ENCODE measurements at regions not wholly inside any gene's neighbourhood (a gene's known extent, or its start where the extent isn't known, plus 50 kb on each side); places are given as distances from the start of the nearest gene placed in this dataset.

DNA sequence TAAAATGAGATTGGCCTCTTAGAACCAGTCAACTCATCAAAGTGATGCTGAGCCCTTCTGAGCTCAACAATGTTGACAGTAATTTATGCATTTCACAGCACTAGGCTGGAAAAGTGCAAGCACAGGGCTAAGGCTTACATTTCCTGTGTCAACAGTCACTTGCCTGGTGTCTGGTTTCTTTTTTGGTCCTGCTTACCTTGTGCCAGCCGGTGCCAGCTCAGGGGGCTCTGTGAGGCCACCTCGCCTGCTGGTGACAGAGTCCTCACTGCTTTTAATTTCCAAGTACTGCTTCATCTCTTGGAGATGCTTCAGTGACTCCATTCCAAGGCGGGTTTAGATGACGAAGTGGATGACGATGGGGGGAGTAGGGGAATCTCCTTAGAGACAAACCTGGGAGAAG lies 53.1 kb upstream of the KCNA1 start:
- TF ChIP-seq, protein P1, sequence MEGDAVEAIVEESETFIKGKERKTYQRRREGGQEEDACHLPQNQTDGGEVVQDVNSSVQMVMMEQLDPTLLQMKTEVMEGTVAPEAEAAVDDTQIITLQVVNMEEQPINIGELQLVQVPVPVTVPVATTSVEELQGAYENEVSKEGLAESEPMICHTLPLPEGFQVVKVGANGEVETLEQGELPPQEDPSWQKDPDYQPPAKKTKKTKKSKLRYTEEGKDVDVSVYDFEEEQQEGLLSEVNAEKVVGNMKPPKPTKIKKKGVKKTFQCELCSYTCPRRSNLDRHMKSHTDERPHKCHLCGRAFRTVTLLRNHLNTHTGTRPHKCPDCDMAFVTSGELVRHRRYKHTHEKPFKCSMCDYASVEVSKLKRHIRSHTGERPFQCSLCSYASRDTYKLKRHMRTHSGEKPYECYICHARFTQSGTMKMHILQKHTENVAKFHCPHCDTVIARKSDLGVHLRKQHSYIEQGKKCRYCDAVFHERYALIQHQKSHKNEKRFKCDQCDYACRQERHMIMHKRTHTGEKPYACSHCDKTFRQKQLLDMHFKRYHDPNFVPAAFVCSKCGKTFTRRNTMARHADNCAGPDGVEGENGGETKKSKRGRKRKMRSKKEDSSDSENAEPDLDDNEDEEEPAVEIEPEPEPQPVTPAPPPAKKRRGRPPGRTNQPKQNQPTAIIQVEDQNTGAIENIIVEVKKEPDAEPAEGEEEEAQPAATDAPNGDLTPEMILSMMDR (IDR thresholded peaks at IDR 0.05; ENCODE audit: insufficient read depth, low read depth, low read length, missing control alignments) = no peak
- peak; percentile 18 for DNase-seq (ENCODE audit: low read depth)
- no peak overlapping the region for H3K4me3 ChIP-seq (ENCODE audit: low read depth, low read length)

DNA sequence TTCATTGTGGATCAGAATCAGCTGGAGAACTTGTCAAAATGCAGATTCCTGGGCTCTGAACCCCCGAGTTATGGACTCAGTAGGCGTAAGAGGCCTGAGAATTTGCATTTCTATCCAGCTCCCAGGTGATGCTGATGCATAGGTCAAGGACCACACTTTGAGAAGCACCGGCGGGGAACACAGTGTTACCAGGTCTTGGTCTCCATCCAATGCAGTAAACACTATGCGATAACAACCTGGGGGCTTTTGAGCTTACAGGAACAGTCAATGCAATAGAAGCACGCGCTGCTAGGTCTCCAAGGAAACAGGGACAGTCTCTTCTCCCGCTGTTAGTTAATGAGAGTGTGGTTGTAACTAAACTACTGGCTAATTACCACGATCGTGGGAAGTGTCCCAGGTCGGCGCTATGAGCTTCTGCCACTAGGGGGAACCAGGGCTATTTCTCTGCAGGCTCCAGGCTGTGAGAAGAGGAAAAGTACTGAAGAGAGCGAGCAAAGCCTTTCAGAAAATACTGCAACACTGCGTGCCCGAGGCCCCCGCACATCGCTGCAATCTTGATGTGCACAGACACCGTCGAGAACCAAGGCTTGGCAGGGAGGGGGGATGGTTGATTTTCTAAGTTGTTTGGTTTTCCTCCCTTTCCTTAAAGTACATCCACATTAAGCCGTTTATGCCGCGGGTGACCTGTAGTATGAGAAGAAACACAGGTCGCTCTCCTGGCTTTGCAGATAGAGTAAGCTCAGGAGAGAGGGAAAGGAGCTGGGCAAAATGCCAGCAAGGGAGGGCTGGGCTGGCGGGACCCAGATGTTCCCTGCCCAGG lies 52.0 kb upstream of the KCNA1 start:
- peak overlapping the region; percentile 17; the same call in 1 of the 2 replicates for H3K4me3 ChIP-seq (ENCODE audit: low read depth, low read length)
- DNase-seq (ENCODE audit: low read depth) = peak; percentile 83
- TF ChIP-seq, protein P1 (IDR thresholded peaks at IDR 0.05; ENCODE audit: insufficient read depth, low read depth, low read length, missing control alignments) = peak; percentile 95

DNA sequence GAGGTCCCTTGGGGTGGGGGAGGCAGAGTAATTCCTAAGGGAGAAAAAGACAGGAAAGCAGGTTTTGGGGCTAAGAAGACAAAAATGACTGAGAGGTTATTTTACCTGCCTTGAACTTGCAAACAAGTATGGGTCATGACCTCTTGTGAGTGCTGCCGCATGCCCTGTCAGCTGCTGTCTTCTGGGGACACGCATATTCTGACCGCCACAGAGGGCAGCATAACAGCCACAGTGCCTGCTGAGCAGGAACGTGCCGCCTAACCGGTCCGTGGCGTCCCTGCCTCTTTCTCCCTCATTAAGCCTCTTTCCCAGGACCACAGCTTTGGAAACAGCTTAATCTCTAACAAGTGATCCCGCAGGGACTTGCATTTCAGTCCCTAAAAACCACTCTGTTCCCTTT lies 51.3 kb upstream of the KCNA1 start:
- peak; percentile 43 for DNase-seq (ENCODE audit: low read depth)
- H3K4me3 ChIP-seq (ENCODE audit: low read depth, low read length) = no peak overlapping the region; the same call in 1 of the 2 replicates
- TF ChIP-seq, protein P1 (IDR thresholded peaks at IDR 0.05; ENCODE audit: insufficient read depth, low read depth, low read length, missing control alignments) = no peak

DNA sequence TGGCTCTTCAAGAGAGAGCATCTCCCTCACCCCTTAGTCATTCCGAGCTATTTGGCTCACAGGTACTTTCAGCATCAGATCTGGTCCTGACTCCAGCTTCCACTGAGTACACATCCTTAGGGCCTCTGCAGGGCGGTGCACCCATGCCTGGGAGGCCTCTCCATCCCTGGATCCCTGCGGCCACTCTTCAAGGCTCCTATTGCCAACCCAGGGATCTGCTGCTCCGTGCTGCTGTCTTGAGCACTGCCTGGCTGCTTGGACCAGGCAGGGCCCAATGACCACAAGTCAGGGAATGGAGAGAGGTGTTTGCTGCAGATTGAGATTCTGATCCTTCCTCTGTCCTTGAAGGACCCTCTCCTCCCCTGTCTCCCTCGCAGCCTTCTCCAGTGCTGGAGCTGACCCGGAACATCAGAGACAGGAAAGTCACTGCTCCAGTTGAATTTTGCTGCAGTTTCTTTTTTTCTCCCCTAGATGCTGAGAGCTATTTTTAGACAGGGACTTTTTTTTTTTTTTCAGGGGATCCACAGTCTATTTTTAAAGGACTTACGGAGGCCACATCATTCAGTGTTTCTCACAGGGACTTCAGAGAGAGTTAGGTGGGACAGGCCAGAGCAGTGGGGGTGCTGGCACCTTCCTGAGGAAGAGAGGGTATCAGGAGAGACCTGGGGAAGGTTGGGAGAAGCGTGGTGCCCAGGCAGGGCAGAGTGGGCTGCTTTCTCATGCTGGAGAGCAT lies 50.1 kb upstream of the KCNA1 start:
- peak; percentile 51 for DNase-seq (ENCODE audit: low read depth)
- H3K4me3 ChIP-seq (ENCODE audit: low read depth, low read length) = peak overlapping the region; percentile 27
- TF ChIP-seq, protein P1 (IDR thresholded peaks at IDR 0.05; ENCODE audit: insufficient read depth, low read depth, low read length, missing control alignments) = no peak
